OCI-LY3 (cell line): ENCODE measurements at regions not wholly inside any gene's neighbourhood (a gene's known extent, or its start where the extent isn't known, plus 50 kb on each side); places are given as distances from the start of the nearest gene placed in this dataset.

Experiments
- H2AFZ ChIP-seq: fragments of 200-600, 300-600 bp; shearing (Covaris generic); 2 replicates; pipeline ENCODE4 v1.6.0; 2014; ENCODE audit warnings: antibody characterized with exemption, low read depth, low read length
- H3K27ac ChIP-seq: fragments of 200-600, 300-600 bp; sonication (generic); 2 replicates; pipeline ENCODE4 v1.5.1; 2014; ENCODE audit warnings: mild to moderate bottlenecking, low read length, moderate library complexity, mixed read lengths
- H3K27me3 ChIP-seq: fragments of 200-600, 300-600 bp; sonication (generic); 2 replicates; pipeline ENCODE4 v1.6.1; 2014; ENCODE audit warnings: low read depth, low read length, mixed read lengths
- H3K36me3 ChIP-seq: fragments of 200-600, 300-600 bp; sonication (generic); replicated peaks from 2 replicates; pipeline ENCODE3; 2014; ENCODE audit warnings: low read depth, low read length, mixed read lengths
- H3K4me1 ChIP-seq: fragments of 300-600, 200-600 bp; sonication (generic); 2 replicates; pipeline ENCODE4 v1.6.1; 2014; ENCODE audit warnings: low read length, mixed read lengths
- H3K4me2 ChIP-seq: fragments of 200-600, 300-600 bp; sonication (generic); 2 replicates; pipeline ENCODE4 v1.6.1; 2014; ENCODE audit warnings: low read length, mixed read lengths
- H3K4me3 ChIP-seq: fragments of 300-600, 200-600 bp; sonication (generic); 2 replicates; pipeline ENCODE4 v1.5.1; 2014; ENCODE audit warnings: antibody characterized with exemption, mild to moderate bottlenecking, low read length, moderate library complexity
- H3K79me2 ChIP-seq: fragments of 300-600, 200-600 bp; shearing (Covaris generic); 2 replicates; pipeline ENCODE4 v1.6.1; 2014; ENCODE audit warnings: mild to moderate bottlenecking, low read length, mixed read lengths
- H3K9ac ChIP-seq: fragments of 300-600, 200-600 bp; shearing (Covaris generic); 2 replicates; pipeline ENCODE4 v1.6.0; 2014; ENCODE audit warnings: mild to moderate bottlenecking, low read length, moderate library complexity
- H3K9me3 ChIP-seq: fragments of 200-600, 300-600 bp; shearing (Covaris generic); 2 replicates; pipeline ENCODE4 v1.6.1; 2014; ENCODE audit warnings: low read length, mixed read lengths; ENCODE audit not compliant: insufficient read depth
- H4K20me1 ChIP-seq: fragments of 200-600, 300-600 bp; sonication (generic); 2 replicates; pipeline ENCODE4 v1.6.1; 2016; ENCODE audit warnings: low read length, mixed read lengths; ENCODE audit not compliant: insufficient read depth
- CTCF ChIP-seq: fragments of 200-600, 300-600 bp; sonication (generic); IDR thresholded peaks from 2 replicates; pipeline ENCODE4 v1.5.1; 2014; ENCODE audit warnings: antibody characterized with exemption, low read length, low read depth
- EZH2phosphoT487 ChIP-seq: fragments of 200-600 bp; shearing (Covaris generic); IDR thresholded peaks from 2 replicates; pipeline ENCODE4 v1.6.1; 2018; ENCODE audit warnings: antibody characterized with exemption, mixed run types, low read depth

GRCh38 chr4:13933191-13933590, 305.7 kb upstream of the BOD1L1 start:
- H2AFZ ChIP-seq, result no peak overlapping the region
- no peak for TF ChIP-seq CTCF
- TF ChIP-seq EZH2phosphoT487, result no peak
- no peaks in the 10 kb centered on the region for H3K79me2 ChIP-seq
- H4K20me1 ChIP-seq, result no peaks in the 10 kb centered on the region
- H3K27ac ChIP-seq, result no peak overlapping the region
- H3K36me3 ChIP-seq, result no peaks in the 10 kb centered on the region
- 0 out of 2 replicates have a peak, but pooled peaks cover 2% of the 10 kb centered on the region for H3K27me3 ChIP-seq
- H3K9me3 ChIP-seq, result no peaks in the 10 kb centered on the region
- H3K4me1 ChIP-seq, result no peaks in the 10 kb centered on the region
- H3K9ac ChIP-seq, result no peak overlapping the region
- H3K4me3 ChIP-seq, result no peak overlapping the region
- no peak overlapping the region for H3K4me2 ChIP-seq

- Histone ChIP-seq H3K9ac (no peak overlapping the region), H3K9me3 (no peaks in the 10 kb centered on the region), H3K27me3 (no peaks in the 10 kb centered on the region), H2AFZ (no peak overlapping the region), H3K36me3 (no peaks in the 10 kb centered on the region), H3K27ac (no peak overlapping the region), H3K79me2 (no peaks in the 10 kb centered on the region), H3K4me2 (no peak overlapping the region), H4K20me1 (no peaks in the 10 kb centered on the region), H3K4me1 (no peaks in the 10 kb centered on the region), H3K4me3 (no peak overlapping the region)
- TF ChIP-seq CTCF, result no peak; the same call in 1 of the 2 replicates
- no peak for TF ChIP-seq EZH2phosphoT487
Measured at GRCh38 chr4:13938299-13938698, 310.8 kb upstream of the BOD1L1 start.

- Histone ChIP-seq H2AFZ (peak overlapping the region; percentile 15; the same call in 1 of the 2 replicates), H3K36me3 (no peaks in the 10 kb centered on the region)
Measured at GRCh38 chr4:13940921-13941320, 313.4 kb upstream of the BOD1L1 start.

GRCh38 chr4:13942977-13943376, 315.5 kb upstream of the BOD1L1 start:
- H3K4me2 ChIP-seq, result no peak overlapping the region
- H3K9ac ChIP-seq, result no peak overlapping the region
- H3K9me3 ChIP-seq, result no peaks in the 10 kb centered on the region
- H4K20me1 ChIP-seq, result no peaks in the 10 kb centered on the region
- TF ChIP-seq EZH2phosphoT487, result no peak
- TF ChIP-seq CTCF, result no peak
- H3K4me3 ChIP-seq, result no peak overlapping the region
- no peaks in the 10 kb centered on the region for H3K4me1 ChIP-seq
- no peaks in the 10 kb centered on the region for H3K36me3 ChIP-seq
- H2AFZ ChIP-seq, result no peak overlapping the region
- no peaks in the 10 kb centered on the region for H3K27me3 ChIP-seq
- H3K79me2 ChIP-seq, result no peaks in the 10 kb centered on the region
- no peak overlapping the region for H3K27ac ChIP-seq

More at GRCh38 chr4:13940921-13941320, 313.4 kb upstream of the BOD1L1 start:
- no peaks in the 10 kb centered on the region for H4K20me1 ChIP-seq
- no peak for TF ChIP-seq CTCF
- TF ChIP-seq EZH2phosphoT487, result no peak
- H3K4me1 ChIP-seq, result no peaks in the 10 kb centered on the region
- no peak overlapping the region for H3K4me3 ChIP-seq
- H3K27ac ChIP-seq, result no peak overlapping the region
- H3K4me2 ChIP-seq, result no peak overlapping the region
- H3K9ac ChIP-seq, result no peak overlapping the region
- no peaks in the 10 kb centered on the region for H3K9me3 ChIP-seq
- no peaks in the 10 kb centered on the region for H3K27me3 ChIP-seq
- no peaks in the 10 kb centered on the region for H3K79me2 ChIP-seq
